Hepatocyte (in vitro differentiated cells): ENCODE measurements at regions not wholly inside any gene's neighbourhood (a gene's known extent, or its start where the extent isn't known, plus 50 kb on each side); places are given as distances from the start of the nearest gene placed in this dataset.

Experiments
- EZH2phosphoT487 ChIP-seq: fragments of 200-600 bp; sonication (generic); IDR thresholded peaks from one replicate; pipeline ENCODE4 v1.6.1; 2018; ENCODE audit warnings: antibody characterized with exemption, mild to moderate bottlenecking, low read depth, moderate library complexity; ENCODE audit not compliant: unreplicated experiment, severe bottlenecking
- TF ChIP-seq, protein P1 (sequence below): fragments of 200-600 bp; sonication (generic); IDR thresholded peaks from 2 replicates; pipeline ENCODE4 v1.5.1; 2016; ENCODE audit warnings: antibody characterized with exemption, mild to moderate bottlenecking; ENCODE audit not compliant: poor library complexity

DNA sequence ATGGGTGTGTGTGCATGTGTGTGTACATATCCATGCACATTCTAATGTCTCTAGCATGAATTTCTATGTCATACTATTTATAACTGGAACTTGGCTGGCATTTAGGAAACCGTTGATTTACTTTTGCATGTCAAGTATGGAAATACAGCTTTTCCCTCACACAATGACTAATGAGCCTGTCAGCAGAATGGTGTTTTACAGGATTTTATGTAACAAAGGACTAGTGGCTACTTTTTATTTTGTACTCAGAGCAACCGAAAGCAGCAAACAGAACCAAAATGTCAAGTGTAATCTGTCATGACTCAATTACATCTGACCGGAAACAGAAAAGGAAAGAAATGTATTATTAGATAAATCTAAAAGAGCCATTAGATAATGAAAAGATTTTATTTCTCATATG lies 1911.5 kb upstream of the AGA start:
- TF ChIP-seq EZH2phosphoT487, result no peak
- TF ChIP-seq, protein P1, sequence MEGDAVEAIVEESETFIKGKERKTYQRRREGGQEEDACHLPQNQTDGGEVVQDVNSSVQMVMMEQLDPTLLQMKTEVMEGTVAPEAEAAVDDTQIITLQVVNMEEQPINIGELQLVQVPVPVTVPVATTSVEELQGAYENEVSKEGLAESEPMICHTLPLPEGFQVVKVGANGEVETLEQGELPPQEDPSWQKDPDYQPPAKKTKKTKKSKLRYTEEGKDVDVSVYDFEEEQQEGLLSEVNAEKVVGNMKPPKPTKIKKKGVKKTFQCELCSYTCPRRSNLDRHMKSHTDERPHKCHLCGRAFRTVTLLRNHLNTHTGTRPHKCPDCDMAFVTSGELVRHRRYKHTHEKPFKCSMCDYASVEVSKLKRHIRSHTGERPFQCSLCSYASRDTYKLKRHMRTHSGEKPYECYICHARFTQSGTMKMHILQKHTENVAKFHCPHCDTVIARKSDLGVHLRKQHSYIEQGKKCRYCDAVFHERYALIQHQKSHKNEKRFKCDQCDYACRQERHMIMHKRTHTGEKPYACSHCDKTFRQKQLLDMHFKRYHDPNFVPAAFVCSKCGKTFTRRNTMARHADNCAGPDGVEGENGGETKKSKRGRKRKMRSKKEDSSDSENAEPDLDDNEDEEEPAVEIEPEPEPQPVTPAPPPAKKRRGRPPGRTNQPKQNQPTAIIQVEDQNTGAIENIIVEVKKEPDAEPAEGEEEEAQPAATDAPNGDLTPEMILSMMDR, result no peak
